ENCODE measurements at regions not wholly inside any gene's neighbourhood (a gene's known extent, or its start where the extent isn't known, plus 50 kb on each side); places are given as distances from the start of the nearest gene placed in this dataset.

GRCh38 chr12:85448031-85448430 is 168.0 kb downstream of the ALX1 start:
- TF ChIP-seq GABPB1 (CRISPR knock-in tag; IDR thresholded peaks at IDR 0.05), result no peak
- no peak for TF ChIP-seq CTCF (IDR thresholded peaks at IDR 0.05)
- TF ChIP-seq SMAD3 (CRISPR knock-in tag; IDR thresholded peaks at IDR 0.05; ENCODE audit: borderline replicate concordance), result no peak

Measured in WTC11 (cell line).